ENCODE measurements at regions not wholly inside any gene's neighbourhood (a gene's known extent, or its start where the extent isn't known, plus 50 kb on each side); places are given as distances from the start of the nearest gene placed in this dataset.
A peak's percentile ranks its signal among the peaks of the same experiment; 100 is the strongest.

DNA sequence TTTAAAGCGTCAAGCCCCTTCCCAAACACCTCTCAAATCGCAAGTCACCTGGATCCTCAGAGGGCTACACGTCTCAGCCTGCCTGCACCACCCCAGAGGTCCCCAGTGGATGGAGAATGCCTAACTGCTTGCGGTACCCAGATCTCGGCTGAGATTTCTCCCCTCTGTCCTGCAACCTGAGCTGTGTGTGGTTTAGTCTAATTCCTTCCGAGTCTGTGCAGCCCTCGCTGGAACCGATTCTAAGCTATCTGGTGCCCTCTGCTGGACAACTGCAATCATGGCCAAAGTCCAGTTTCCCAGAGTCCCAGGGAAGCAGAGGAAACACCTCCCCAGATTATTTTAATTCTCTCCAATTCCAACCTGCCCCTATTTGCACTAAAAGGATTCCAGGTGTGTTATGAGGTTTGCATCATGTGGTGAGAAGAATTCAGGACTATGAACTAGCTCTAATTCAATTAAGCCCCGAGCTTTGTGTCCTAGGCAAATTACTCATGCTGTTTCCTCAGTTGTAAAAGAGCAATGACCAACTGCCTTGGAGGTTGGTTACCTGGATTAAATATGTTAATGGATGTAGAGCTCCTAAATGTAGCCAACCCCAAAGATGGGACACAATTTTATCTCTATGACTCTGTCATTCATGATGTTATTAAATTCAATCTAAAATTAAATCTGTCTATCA is 276.1 kb upstream of the NCKAP5 start:
- POLR2A ChIA-PET = interaction anchor here (0.9 kb wide), 1 partner anchor 15 kb away, joined by 3 read pairs; no protein-coding TSS in a partner anchor
- intact Hi-C loops (cut with micrococcal nuclease) (loop anchor here (1.0 to 10.0 kb wide), 4 partner anchors 64 to 1297 kb away; partner anchors contain the start of gene NCKAP5), in situ Hi-C loops (cut with MboI) (no loop called here)
- Histone ChIP-seq H3K79me2 (ENCODE audit: control insufficient read depth, insufficient read depth, low read length) (no peaks in the 10 kb centered on the region), H3K4me1 (replicated peaks in 1 of 2; ENCODE audit: control insufficient read depth in 2 of 2, insufficient read depth in 2 of 2, low read length in 2 of 2) (no peaks in the 10 kb centered on the region), H3K4me2 (ENCODE audit: insufficient read depth, low read length) (no peak overlapping the region), H3K27me3 (ENCODE audit: control insufficient read depth in 2 of 2, insufficient read depth in 2 of 2, low read length in 2 of 2) (no peaks in the 10 kb centered on the region), H4K20me1 (replicated peaks; ENCODE audit: control insufficient read depth, insufficient read depth, low read length) (no peaks in the 10 kb centered on the region), H2AFZ (ENCODE audit: low read depth, low read length) (no peak overlapping the region), H3K27ac (ENCODE audit: extremely low read depth, low read depth, low read length) (no peak overlapping the region), H3K9me1 (ENCODE audit: control insufficient read depth, insufficient read depth, low read length) (no peaks in the 10 kb centered on the region), H3K9ac (ENCODE audit: insufficient read depth in 1 of 2, low read depth in 2 of 2, low read length in 2 of 2) (no peak overlapping the region), H3K9me3 (replicated peaks; ENCODE audit: control insufficient read depth, insufficient read depth, low read depth, low read length) (no peaks in the 10 kb centered on the region), H3K4me3 (no peak overlapping the region), H3K36me3 (ENCODE audit: control insufficient read depth, insufficient read depth, low read length) (no peaks in the 10 kb centered on the region)
- peak; percentile 97 for FAIRE-seq
- CTCF ChIA-PET (ENCODE audit: low intra/inter-chr PET ratio) = interaction anchor here (1.0 kb wide), 1 partner anchor 606 kb away, joined by 3 read pairs; no protein-coding TSS in a partner anchor
- peak; percentile 98 for ATAC-seq
- peak; percentile 68 to 74 (median 70) for DNase-seq (ENCODE audit: extremely low read depth in 1 of 4, low spot score in 3 of 4)
- 1% methylated on average over 9 of the region's 9 CpGs for WGBS (ENCODE audit: insufficient coverage, low coverage, missing lambda C conversion rate)
- BruUV-seq (replicated peaks) = no TSS peak
- TF ChIP-seq MYBL2 (IDR thresholded peaks at IDR 0.05; ENCODE audit: low read depth) (no peak), MYBL2 (CRISPR knock-in tag; IDR thresholded peaks at IDR 0.05; ENCODE audit: borderline replicate concordance) (no peak), GTF2A2 (tag; IDR thresholded peaks at IDR 0.05) (no peak), PTRF (tag; IDR thresholded peaks at IDR 0.05) (no peak), MAFF (IDR thresholded peaks at IDR 0.05; ENCODE audit: low read length) (no peak), NR2C2 (CRISPR knock-in tag; IDR thresholded peaks at IDR 0.05) (no peak), NR2C2 (tag; IDR thresholded peaks at IDR 0.05) (no peak), NFIC (IDR thresholded peaks at IDR 0.05) (peak; percentile 8; the same call in 1 of the 2 replicates), NCOA1 (IDR thresholded peaks at IDR 0.05; ENCODE audit: low read depth) (no peak), CC2D1A (IDR thresholded peaks at IDR 0.05) (no peak), RAD21 (CRISPR knock-in tag; conservative IDR thresholded peaks at IDR 0.05 in 1 of 2, IDR thresholded peaks at IDR 0.05 in 1 of 2) (peak; percentile 79 to 87), SMAD4 (CRISPR knock-in tag; conservative IDR thresholded peaks at IDR 0.05) (no peak), NR1H2 (CRISPR knock-in tag; IDR thresholded peaks at IDR 0.05) (no peak), ZNF77 (CRISPR knock-in tag; IDR thresholded peaks at IDR 0.05) (no peak)
- TF ChIP-seq, protein P1, sequence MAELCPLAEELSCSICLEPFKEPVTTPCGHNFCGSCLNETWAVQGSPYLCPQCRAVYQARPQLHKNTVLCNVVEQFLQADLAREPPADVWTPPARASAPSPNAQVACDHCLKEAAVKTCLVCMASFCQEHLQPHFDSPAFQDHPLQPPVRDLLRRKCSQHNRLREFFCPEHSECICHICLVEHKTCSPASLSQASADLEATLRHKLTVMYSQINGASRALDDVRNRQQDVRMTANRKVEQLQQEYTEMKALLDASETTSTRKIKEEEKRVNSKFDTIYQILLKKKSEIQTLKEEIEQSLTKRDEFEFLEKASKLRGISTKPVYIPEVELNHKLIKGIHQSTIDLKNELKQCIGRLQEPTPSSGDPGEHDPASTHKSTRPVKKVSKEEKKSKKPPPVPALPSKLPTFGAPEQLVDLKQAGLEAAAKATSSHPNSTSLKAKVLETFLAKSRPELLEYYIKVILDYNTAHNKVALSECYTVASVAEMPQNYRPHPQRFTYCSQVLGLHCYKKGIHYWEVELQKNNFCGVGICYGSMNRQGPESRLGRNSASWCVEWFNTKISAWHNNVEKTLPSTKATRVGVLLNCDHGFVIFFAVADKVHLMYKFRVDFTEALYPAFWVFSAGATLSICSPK (IDR thresholded peaks at IDR 0.05; ENCODE audit: borderline replicate concordance) = no peak
- TF ChIP-seq, protein P2, sequence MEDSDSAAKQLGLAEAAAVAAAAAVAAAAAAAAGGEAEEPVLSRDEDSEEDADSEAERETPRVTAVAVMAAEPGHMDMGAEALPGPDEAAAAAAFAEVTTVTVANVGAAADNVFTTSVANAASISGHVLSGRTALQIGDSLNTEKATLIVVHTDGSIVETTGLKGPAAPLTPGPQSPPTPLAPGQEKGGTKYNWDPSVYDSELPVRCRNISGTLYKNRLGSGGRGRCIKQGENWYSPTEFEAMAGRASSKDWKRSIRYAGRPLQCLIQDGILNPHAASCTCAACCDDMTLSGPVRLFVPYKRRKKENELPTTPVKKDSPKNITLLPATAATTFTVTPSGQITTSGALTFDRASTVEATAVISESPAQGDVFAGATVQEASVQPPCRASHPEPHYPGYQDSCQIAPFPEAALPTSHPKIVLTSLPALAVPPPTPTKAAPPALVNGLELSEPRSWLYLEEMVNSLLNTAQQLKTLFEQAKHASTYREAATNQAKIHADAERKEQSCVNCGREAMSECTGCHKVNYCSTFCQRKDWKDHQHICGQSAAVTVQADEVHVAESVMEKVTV (CRISPR knock-in tag; IDR thresholded peaks at IDR 0.05) = peak; percentile 66; the same call in 1 of the 2 replicates
- TF ChIP-seq, protein P3, sequence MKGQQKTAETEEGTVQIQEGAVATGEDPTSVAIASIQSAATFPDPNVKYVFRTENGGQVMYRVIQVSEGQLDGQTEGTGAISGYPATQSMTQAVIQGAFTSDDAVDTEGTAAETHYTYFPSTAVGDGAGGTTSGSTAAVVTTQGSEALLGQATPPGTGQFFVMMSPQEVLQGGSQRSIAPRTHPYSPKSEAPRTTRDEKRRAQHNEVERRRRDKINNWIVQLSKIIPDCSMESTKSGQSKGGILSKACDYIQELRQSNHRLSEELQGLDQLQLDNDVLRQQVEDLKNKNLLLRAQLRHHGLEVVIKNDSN (CRISPR knock-in tag; IDR thresholded peaks at IDR 0.05) = no peak
- TF ChIP-seq, protein P4, sequence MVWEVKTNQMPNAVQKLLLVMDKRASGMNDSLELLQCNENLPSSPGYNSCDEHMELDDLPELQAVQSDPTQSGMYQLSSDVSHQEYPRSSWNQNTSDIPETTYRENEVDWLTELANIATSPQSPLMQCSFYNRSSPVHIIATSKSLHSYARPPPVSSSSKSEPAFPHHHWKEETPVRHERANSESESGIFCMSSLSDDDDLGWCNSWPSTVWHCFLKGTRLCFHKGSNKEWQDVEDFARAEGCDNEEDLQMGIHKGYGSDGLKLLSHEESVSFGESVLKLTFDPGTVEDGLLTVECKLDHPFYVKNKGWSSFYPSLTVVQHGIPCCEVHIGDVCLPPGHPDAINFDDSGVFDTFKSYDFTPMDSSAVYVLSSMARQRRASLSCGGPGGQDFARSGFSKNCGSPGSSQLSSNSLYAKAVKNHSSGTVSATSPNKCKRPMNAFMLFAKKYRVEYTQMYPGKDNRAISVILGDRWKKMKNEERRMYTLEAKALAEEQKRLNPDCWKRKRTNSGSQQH (CRISPR knock-in tag; IDR thresholded peaks at IDR 0.05) = no peak
